H9 (cell line): ENCODE measurements at regions not wholly inside any gene's neighbourhood (a gene's known extent, or its start where the extent isn't known, plus 50 kb on each side); places are given as distances from the start of the nearest gene placed in this dataset.

Experiments used
- DNase-seq: peaks from one replicate; pipeline ENCODE4 v3.0.0-alpha.2; 2017
- H2AFZ ChIP-seq: one replicate; pipeline ENCODE4 v1.6.1; 2013; ENCODE audit warnings: mild to moderate bottlenecking, low read length, control low read depth, moderate library complexity
- H2AK5ac ChIP-seq: 2 replicates; pipeline ENCODE4 v1.6.1; 2013; ENCODE audit warnings: low read length, control low read depth, mixed read lengths; ENCODE audit not compliant: insufficient read length
- H2BK120ac ChIP-seq: one replicate; pipeline ENCODE4 v1.6.1; 2013; ENCODE audit warnings: low read depth, mild to moderate bottlenecking, low read length, control low read depth, inconsistent platforms; ENCODE audit not compliant: poor library complexity, severe bottlenecking
- H2BK12ac ChIP-seq: 2 replicates; pipeline ENCODE4 v1.6.1; 2013; ENCODE audit warnings: low read length, control low read depth, mixed read lengths, low read depth; ENCODE audit not compliant: insufficient read length
- H2BK15ac ChIP-seq: 2 replicates; pipeline ENCODE4 v1.6.1; 2013; ENCODE audit warnings: low read depth, low read length, control low read depth
- H2BK20ac ChIP-seq: one replicate; pipeline ENCODE4 v1.6.1; 2013; ENCODE audit warnings: low read depth, mild to moderate bottlenecking, low read length, control low read depth, inconsistent platforms; ENCODE audit not compliant: poor library complexity, severe bottlenecking
- H2BK5ac ChIP-seq: 2 replicates; pipeline ENCODE4 v1.6.1; 2013; ENCODE audit warnings: low read length, control low read depth, mixed read lengths; ENCODE audit not compliant: insufficient read length
- H3K14ac ChIP-seq: 2 replicates; pipeline ENCODE4 v1.6.1; 2013; ENCODE audit warnings: low read length, control low read depth; ENCODE audit not compliant: insufficient read depth
- H3K18ac ChIP-seq: 2 replicates; pipeline ENCODE4 v1.6.1; 2013; ENCODE audit warnings: low read depth, mild to moderate bottlenecking, mixed read lengths, low read length, control low read depth; ENCODE audit not compliant: insufficient read length
- H3K23ac ChIP-seq: 2 replicates; pipeline ENCODE4 v1.6.1; 2013; ENCODE audit warnings: low read length, control low read depth, mixed read lengths, low read depth; ENCODE audit not compliant: insufficient read length
- H3K23me2 ChIP-seq: 2 replicates; pipeline ENCODE4 v1.6.1; 2013; ENCODE audit warnings: low read depth, mild to moderate bottlenecking, mixed read lengths, low read length, control low read depth; ENCODE audit not compliant: insufficient read length, poor library complexity, severe bottlenecking
- H3K27ac ChIP-seq: 2 replicates; pipeline ENCODE4 v1.5.1; 2013; ENCODE audit warnings: low read length, control low read depth, mixed read lengths, low read depth; ENCODE audit not compliant: insufficient read length
- H3K27me3 ChIP-seq: 2 replicates; pipeline ENCODE4 v1.6.1; 2013; ENCODE audit warnings: low read length, control low read depth, inconsistent platforms; ENCODE audit not compliant: insufficient read depth
- H3K4ac ChIP-seq: 2 replicates; pipeline ENCODE4 v1.6.1; 2013; ENCODE audit warnings: low read depth, mild to moderate bottlenecking, control low read depth, inconsistent platforms, low read length, moderate library complexity
- H3K4me1 ChIP-seq: 2 replicates; pipeline ENCODE4 v1.6.1; 2013; ENCODE audit warnings: low read length, control low read depth, inconsistent platforms; ENCODE audit not compliant: insufficient read depth
- H3K4me2 ChIP-seq: 2 replicates; pipeline ENCODE4 v1.6.1; 2013; ENCODE audit warnings: low read length, control low read depth, mixed read lengths; ENCODE audit not compliant: insufficient read length, insufficient read depth
- H3K56ac ChIP-seq: 2 replicates; pipeline ENCODE4 v1.6.1; 2013; ENCODE audit warnings: low read depth, mild to moderate bottlenecking, mixed read lengths, low read length, control low read depth; ENCODE audit not compliant: insufficient read length
- H3K79me1 ChIP-seq: 2 replicates; pipeline ENCODE4 v1.6.1; 2013; ENCODE audit warnings: low read depth, mild to moderate bottlenecking, moderate library complexity, low read length, control low read depth, inconsistent platforms; ENCODE audit not compliant: insufficient read depth, poor library complexity, severe bottlenecking
- H3K79me2 ChIP-seq: 2 replicates; pipeline ENCODE4 v1.6.1; 2013; ENCODE audit warnings: low read length, control low read depth, inconsistent platforms; ENCODE audit not compliant: insufficient read depth
- H3K9ac ChIP-seq: 2 replicates; pipeline ENCODE4 v1.6.1; 2013; ENCODE audit warnings: low read length, control low read depth, mixed read lengths; ENCODE audit not compliant: insufficient read length; ENCODE audit errors: extremely low read depth
- H3K9me3 ChIP-seq: one replicate; pipeline ENCODE4 v1.6.1; 2013; ENCODE audit warnings: low read depth, low read length, inconsistent platforms; ENCODE audit not compliant: control insufficient read depth
- H3T11ph ChIP-seq: one replicate; pipeline ENCODE4 v1.6.1; 2013; ENCODE audit warnings: mild to moderate bottlenecking, low read length, control low read depth, inconsistent platforms
- H4K20me1 ChIP-seq: one replicate; pipeline ENCODE4 v1.6.1; 2013; ENCODE audit not compliant: control insufficient read depth, insufficient read length, insufficient read depth
- H4K5ac ChIP-seq: 2 replicates; pipeline ENCODE4 v1.6.1; 2013; ENCODE audit warnings: low read depth, mild to moderate bottlenecking, mixed read lengths, low read length, control low read depth; ENCODE audit not compliant: insufficient read length
- H4K8ac ChIP-seq: replicated peaks from 2 replicates; pipeline ENCODE4 v1.6.1; 2013; ENCODE audit warnings: low read length, control low read depth, mixed read lengths, low read depth; ENCODE audit not compliant: insufficient read length
- H4K91ac ChIP-seq: 2 replicates; pipeline ENCODE4 v1.6.1; 2013; ENCODE audit warnings: low read depth, mild to moderate bottlenecking, moderate library complexity, mixed read lengths, low read length, control low read depth; ENCODE audit not compliant: insufficient read length
- H3K27ac Mint-ChIP-seq, 3 experiments: 2 replicates in 2 of 3; 3 replicates in 1 of 3; pipeline ENCODE4 v1.8.0; 2020 to 2021; ENCODE audit warnings: mixed read lengths in 3 of 3, mild to moderate bottlenecking in 1 of 3, moderate library complexity in 1 of 3
- H3K27me3 Mint-ChIP-seq: 2 replicates; pipeline ENCODE4 v1.8.0; 2021; ENCODE audit warnings: low read depth, mild to moderate bottlenecking, moderate library complexity, mixed read lengths
- H3K36me3 Mint-ChIP-seq, 3 experiments: 2 replicates in 2 of 3; 3 replicates in 1 of 3; pipeline ENCODE4 v1.8.0; 2020 to 2021; ENCODE audit warnings: low read depth in 3 of 3, mixed read lengths in 3 of 3; ENCODE audit not compliant: insufficient read depth in 1 of 3
- H3K4me1 Mint-ChIP-seq, 2 experiments: 2 replicates each; pipeline ENCODE4 v1.8.0; 2020; ENCODE audit warnings: mixed read lengths in 2 of 2
- H3K4me3 Mint-ChIP-seq, 2 experiments: 2 replicates in 1 of 2; 3 replicates in 1 of 2; pipeline ENCODE4 v1.8.0; 2020 to 2021; ENCODE audit warnings: mild to moderate bottlenecking in 2 of 2, mixed read lengths in 2 of 2, moderate library complexity in 1 of 2
- H3K9me3 Mint-ChIP-seq, 2 experiments: 2 replicates in 1 of 2; 3 replicates in 1 of 2; pipeline ENCODE4 v1.8.0; 2020; ENCODE audit warnings: mild to moderate bottlenecking in 2 of 2, mixed read lengths in 2 of 2, moderate library complexity in 1 of 2
- CTCF ChIP-seq: fragments of 200-600 bp; sonication (generic); conservative IDR thresholded peaks from 3 replicates; pipeline ENCODE4 v1.8.0; 2021; ENCODE audit warnings: antibody characterized with exemption, mild to moderate bottlenecking
- WGBS: extraction: QIAGEN DNeasy Blood & Tissue Kit; methylation state at CpG from one replicate; pipeline ENCODE4 v1.1.7; 2013; ENCODE audit warnings: missing lambda C conversion rate, low lambda C conversion rate, mixed read lengths; ENCODE audit not compliant: insufficient read length; ENCODE audit errors: extremely low coverage; 5-methylcytosine and 5-hydroxymethylcytosine counted together

GRCh38 chr19:29439688-29440550 is 85.9 kb upstream of the VSTM2B start:
- Mint-ChIP-seq H3K4me1 (no peaks in the 10 kb centered on the region), H3K36me3 (peaks cover 0 to 4% (median 0%) of the 10 kb centered on the region in 3 experiments; a peak in 2 of 7 replicates), H3K4me3 (no peak overlapping the region), H3K9me3 (peaks cover 17 to 18% of the 10 kb centered on the region in 2 experiments), H3K27me3 (peaks cover 17% of the 10 kb centered on the region; the same call in 1 of the 2 replicates), H3K27ac (no peak overlapping the region)
- H3K56ac ChIP-seq, result no peak overlapping the region
- H4K91ac ChIP-seq, result no peak overlapping the region
- no peak overlapping the region for H3K23ac ChIP-seq
- DNase-seq, result no peak
- H2AK5ac ChIP-seq, result no peak overlapping the region
- no peak overlapping the region for H3K18ac ChIP-seq
- H3K79me1 ChIP-seq, result no peaks in the 10 kb centered on the region
- no peak for TF ChIP-seq CTCF
- no peak overlapping the region for H4K5ac ChIP-seq
- no peaks in the 10 kb centered on the region for H3K23me2 ChIP-seq
- H3K4ac ChIP-seq, result no peak overlapping the region
- H2BK20ac ChIP-seq, result no peak overlapping the region
- no peak overlapping the region for H2BK5ac ChIP-seq
- no peaks in the 10 kb centered on the region for H3K4me1 ChIP-seq
- H3K14ac ChIP-seq, result no peak overlapping the region
- H3K9me3 ChIP-seq, result no peaks in the 10 kb centered on the region
- no peak overlapping the region for H3K27ac ChIP-seq
- WGBS, result no CpG with 5 or more reads among the region's 34 CpGs
- H4K8ac ChIP-seq, result no peak overlapping the region
- H3K79me2 ChIP-seq, result no peaks in the 10 kb centered on the region
- H4K20me1 ChIP-seq, result no peaks in the 10 kb centered on the region
- no peak overlapping the region for H3T11ph ChIP-seq
- no peak overlapping the region for H2BK15ac ChIP-seq
- no peak overlapping the region for H2BK120ac ChIP-seq
- no peak overlapping the region for H2AFZ ChIP-seq
- H3K4me2 ChIP-seq, result no peak overlapping the region
- no peaks in the 10 kb centered on the region for H3K27me3 ChIP-seq
- H2BK12ac ChIP-seq, result no peak overlapping the region
- no peak overlapping the region for H3K9ac ChIP-seq
